NCI-H2227 (cell line): ENCODE measurements at regions not wholly inside any gene's neighbourhood (a gene's known extent, or its start where the extent isn't known, plus 50 kb on each side); places are given as distances from the start of the nearest gene placed in this dataset.
"Not testable (repeated sequence)": the region's sequence is repeated elsewhere in the genome, so short reads cannot be mapped to it uniquely, and the experiment has no call there.

Experiments
- DNase-seq: peaks from one replicate; lab custom pipeline; 2025; ENCODE audit not compliant: unreplicated experiment; lab: John Stamatoyannopoulos, UW

DNA sequence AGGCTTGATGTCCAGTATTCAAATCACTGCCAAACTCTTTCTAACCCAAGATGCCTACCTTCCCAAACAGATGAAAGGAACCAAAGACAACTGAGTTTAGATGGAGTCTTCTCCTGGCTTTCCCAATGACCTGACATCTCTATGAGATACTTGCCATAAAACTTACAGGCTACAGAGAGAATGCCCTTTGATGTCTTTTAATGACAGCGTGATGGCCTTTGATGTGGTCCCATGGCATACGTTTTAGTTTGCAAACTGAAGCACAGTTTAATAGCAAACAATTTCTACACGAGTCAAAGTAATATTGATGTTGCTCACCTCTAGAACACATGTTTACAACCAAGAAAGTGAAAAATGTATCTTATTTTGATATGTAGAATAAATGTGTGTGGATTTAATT, 73.2 kb downstream of the ZIC4 start:
- DNase-seq: no peak

DNA sequence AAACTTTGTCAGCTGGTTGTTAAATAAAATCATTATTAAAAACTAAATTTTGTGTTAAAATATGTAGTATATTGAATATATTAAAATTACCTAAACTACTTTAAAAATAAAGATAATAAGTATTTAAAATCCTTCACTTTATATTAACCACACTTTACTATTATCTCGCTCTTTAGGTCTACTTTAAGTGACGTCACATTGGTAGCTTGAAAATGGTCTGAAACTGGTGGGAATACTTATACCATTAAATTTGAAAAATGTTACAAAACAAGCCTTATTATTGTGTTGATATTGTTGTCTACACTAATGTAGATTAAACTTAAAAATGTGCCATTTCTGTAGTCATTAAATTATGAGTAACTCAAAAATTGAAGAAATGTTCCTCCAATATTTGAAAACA, 77.6 kb downstream of the ZIC4 start:
- no peak for DNase-seq

DNA sequence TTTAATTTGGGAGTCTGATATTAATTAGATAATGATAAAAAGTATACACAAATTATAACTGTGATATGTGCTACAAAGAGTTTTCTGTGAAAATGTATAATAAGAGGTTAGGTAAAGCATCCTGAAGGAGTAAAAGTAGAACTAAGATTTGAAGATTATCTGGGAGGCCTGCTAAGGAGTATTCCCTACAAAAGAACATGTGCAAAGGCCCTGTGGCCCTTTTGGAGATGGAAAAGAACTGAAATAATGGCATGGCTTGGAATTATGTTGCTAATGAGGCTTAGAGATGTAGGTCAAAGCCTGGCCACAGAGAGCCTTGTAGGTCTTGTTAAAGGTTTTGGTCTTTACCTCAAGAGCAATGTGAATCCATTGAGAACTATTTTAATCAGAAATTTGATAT, 82.0 kb downstream of the ZIC4 start:
- no peak for DNase-seq

DNA sequence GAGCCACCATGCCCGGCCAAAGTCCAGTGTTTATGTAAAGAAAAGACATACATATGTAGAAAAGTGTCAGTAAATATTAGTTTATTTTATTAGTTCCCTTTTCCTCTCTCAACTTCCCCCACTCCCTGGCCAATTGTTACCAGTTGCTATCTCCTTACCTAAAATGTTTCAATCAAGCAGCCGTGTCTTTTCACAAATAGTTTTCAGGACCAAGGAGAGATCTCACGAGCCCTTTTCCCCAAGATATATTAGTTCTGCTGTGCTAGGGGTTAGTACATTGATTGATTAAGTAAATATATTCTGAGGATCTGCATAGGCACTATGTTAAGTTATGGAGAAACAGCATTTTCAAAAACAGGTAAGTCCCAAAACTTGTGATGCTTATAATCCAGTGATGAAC, 87.4 kb downstream of the ZIC4 start:
- no peak for DNase-seq

DNA sequence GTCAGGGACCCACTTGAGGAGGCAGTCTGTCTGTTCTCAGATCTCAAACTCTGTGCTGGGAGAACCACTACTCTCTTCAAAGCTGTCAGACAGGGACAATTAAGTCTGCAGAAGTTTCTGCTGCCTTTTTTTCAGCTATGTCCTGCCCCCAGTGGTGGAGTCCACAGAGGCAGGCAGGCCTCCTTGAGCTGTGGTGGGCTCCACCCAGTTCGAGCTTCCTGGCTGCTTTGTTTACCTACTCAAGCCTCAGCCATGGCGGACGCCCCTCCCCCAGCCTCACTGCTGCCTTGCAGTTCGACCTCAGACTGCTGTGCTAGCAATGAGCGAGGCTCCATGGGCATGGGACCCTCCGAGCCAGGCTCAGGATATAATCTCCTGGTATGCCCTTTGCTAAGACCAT, 89.3 kb downstream of the ZIC4 start:
- DNase-seq: not testable (repeated sequence)

DNA sequence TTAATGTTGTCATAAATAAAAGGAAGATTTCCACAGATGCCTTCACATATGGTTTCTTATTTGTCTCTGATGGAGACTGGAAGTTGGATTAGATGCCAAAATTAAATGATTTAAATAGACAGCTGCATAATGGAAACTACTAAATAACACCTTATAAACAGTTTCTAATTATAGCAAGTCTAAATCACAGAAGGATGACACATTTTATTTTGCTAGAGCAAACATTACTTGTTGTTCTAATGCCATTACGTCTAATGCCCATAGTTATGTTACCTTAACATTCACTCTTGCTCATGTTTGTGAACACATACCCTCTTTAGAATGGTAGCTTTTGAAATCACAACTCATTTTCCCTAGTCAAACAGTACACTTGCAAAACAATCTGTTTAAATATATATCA, 92.8 kb downstream of the ZIC4 start:
- DNase-seq: no peak

DNA sequence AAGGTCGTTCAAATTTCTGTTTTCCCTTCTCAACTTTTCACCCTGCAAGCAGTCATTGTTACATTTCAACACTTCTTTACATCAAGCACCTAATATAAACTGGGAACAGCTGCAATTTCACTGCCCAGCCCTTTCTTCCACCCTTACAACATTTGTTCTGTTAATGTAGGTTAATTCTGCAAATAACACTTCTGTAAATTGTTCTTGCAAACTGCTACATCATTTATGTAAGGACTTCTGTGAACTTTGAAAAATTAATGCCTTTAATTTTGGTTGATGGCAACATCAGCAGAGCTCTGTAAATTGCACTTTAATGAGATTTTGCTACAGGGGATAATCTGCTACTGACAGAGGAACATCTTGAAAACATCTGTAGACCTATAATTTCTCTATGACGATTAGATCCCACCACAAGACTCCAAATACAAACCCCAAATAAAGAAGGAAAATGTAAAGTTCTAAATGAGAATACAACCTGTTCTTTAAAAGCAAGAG, 93.5 kb downstream of the ZIC4 start:
- DNase-seq: no peak

DNA sequence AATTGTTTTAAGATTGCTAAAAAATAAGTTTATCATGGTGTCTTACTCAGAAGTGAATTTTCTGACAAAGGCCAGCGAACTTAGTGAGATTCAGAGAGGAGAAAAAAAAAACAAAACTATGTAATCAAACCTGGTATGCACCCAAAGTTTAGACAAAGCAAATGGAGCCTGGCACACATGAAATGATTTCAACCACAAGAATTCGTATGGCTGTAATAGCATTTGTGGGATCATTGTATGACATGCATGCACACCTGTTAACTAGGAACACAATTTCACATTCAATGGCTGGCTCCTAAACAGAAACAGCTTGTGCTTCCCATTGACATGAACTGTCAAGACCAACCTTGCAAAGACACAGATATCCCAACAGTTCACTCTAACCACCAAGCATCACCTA, 94.6 kb downstream of the ZIC4 start:
- DNase-seq: no peak

DNA sequence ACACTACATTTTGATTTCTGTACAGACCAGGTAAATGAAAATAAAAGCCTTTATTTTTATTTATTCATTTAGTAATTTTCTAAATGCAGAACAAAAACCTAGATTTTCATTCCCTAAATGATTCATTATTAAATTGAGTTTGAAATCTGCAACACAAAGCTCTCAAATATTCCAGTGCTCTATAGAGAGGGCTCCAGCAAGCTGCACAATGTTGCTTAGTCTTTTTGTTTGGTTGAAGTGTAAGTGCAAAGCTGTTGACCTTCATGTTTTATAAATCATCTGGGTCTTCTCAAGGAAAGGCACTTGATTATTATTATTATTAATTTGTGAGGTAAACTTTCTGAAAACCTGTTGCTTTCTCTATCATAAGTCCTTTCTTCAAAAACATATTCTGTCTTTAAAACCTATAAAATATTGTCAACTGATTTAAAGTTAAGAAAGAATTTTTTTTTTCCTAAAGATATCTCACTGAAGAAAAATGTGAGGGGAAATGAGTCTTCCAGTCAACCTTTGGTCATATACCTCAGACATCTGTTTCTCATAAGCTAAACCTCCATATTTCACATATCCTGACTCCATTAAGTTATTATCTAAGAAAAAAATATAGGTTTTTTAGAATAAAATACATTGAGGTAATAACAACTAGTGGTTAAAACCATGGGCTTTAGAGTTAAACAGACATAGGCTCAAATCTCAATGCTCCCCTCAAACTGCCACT, 100.7 kb downstream of the ZIC4 start:
- no peak for DNase-seq

DNA sequence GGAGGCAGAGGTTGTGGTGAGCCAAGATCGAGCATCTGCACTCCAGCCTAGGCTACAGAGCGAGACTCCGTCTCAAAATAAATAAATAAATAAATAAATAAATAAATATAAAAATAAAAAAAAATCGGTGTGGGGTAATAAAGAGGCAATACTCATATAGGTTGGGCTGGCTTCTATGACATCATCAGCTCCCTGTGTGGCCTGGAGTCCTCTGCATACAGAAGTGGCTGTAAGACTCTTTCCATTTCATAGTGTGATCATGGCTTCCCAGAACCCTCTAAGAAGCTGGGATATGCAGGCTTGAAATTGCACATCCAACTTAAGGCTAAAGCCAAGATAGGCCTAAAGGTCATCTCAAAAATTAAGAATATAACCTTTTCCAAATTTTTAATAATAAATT, 101.6 kb downstream of the ZIC4 start:
- DNase-seq: no peak

DNA sequence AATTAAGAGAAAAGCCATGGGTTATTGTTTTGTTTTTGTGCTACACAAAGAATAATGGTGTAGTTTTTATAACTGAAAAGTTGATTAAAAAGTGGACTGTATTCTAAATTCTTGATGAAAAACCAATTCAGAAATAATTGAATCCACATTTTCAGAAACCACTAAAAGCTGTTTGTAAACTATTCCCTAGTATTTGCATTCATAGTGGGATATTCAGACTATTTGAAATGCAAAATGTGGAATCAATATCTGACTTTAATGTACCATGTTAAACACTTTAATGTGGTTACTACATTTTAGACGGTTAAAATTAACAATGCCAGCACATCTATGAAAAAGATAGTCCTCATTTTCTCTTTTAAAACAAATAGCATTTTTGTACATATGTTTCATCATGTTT, 104.6 kb downstream of the ZIC4 start:
- DNase-seq: no peak

DNA sequence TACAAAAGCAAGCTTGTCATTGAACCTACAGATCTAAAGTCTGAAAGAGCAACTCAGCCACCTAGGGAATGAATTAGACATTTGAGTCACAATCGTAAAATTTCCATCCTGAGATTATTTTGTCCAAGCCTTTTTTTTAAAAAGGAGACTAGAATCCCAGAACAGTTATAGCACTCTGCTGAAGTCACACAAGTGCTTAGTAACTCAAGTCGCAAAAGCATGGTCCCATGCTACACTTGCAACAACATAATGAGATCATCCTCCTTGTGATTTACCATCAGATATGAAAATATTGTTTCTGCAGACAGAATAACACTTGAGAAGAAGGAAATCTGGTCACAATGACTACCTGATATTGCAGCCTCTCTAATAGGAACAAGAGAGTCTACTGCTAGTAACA, 106.7 kb downstream of the ZIC4 start:
- no peak for DNase-seq

DNA sequence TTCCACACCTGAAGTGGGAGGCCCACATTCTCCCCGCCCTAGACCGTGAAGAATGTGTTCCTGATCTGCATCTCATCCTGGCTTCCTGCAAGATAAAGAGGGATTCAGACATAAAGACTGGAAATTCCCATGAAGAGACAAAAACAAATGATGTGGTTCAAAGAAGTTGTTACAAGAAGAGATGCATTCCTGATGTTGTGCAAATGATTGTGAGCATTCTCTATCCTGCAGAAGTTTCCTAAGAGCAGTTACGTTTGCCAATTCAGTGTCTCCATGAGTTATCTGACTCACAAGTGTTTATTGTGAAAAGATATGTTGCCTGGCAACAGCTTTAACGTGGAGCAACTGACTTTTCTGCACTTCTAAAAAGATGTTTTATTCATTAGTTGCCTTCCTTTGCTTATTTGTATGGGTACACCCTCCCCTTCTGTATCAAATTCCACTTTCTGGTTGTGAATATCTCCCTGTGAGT, 107.8 kb downstream of the ZIC4 start:
- no peak for DNase-seq

DNA sequence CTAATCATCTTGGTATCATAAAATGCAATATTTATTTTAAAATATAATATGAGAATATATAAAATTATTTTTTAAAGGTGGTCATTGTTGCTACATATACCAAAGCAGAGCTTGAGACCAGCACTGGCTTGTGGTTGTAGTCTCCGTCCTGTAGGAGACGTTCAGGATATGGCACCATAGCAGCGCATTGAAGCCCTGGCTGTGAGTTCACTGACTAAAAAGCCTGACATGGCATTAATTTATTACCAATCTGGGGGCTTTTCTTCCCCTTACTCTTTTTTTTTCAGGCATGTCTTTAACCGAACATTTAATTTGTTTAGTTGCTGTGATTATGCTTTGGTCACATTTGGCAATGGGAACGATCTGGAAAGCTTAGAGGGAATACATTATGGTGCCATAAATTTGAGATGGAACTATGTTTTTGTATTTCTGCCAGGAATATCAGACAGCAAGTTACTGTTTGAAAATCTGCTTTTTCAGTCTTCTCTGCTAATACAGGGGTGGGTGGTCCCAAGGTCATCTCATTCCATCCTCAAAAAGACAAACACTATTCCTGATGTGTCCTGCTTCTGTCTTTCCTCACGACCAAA, 108.5 kb downstream of the ZIC4 start:
- DNase-seq: no peak

DNA sequence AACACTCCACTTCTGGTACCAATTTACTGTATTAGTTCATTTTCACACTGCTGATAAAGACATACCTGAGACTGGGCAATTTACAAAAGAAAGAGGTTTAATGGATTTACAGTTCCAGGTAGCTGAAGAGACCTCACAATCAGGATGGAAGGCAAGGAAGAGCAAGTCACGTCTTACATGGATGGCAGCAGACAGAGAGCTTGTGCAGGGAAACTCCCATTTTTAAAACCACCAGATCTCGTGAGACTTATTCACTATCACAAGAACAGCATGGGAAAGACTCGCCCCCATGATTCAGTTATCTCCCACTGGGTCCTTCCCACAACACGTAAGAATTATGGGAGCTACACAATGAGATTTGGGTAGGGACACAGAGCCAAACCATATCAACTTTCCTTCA, 119.0 kb downstream of the ZIC4 start:
- DNase-seq: not testable (repeated sequence)

DNA sequence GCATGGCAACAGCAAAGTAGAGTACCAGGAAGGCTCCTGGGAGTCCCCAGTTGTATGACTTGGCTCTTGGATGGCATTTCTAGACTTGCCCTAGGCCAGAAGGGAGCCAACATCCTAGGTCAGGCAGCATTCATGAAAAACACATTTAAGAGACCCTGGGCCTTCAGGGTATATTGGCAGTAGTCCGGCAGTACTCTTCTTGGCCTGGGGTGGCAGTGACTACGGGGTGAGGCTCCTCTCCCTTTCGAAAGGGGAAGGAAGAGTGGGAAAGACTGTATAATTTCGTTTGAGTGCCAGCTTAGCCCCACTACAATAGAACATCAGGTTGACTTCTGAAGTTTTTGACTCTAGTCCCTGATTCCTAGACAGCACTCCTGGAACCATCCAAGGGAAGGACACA, 136.4 kb downstream of the ZIC4 start:
- DNase-seq: no peak

DNA sequence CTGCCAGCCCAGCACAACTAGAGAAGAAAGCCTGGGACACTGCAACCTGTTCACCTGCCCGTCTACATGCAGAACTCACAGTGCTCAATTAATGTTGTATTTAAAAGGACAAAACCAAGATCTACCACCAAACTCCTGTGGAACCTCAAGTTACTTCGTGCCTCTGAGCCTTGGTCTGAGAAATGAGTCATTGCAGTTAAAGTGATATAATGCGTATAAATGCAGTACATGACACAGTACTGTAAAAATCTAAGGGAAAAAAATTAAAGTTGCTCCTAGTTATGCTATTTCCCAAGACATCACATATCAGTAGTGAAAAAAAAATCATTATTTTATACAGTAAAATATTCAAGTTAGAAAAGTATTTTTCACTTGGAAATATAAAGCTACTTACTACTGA, 138.9 kb downstream of the ZIC4 start:
- DNase-seq: no peak

DNA sequence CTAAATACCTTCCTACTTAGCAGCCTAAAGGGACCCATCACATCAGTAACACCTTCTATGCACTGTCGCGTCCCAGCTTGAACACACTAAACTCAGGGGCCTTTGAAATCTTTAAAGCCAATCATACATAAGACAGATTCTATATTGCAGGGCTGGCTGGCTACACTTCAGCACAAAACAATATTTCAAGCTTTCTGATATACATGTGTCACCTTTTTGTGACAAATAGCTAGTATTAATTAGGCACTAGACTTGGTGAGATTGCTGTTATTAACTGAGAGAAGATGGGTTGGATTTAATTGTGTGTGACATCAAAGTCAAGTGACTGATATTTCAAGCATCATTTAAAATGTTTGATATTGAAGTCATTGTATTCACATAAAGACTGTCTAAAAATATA, 148.4 kb downstream of the ZIC4 start:
- no peak for DNase-seq

DNA sequence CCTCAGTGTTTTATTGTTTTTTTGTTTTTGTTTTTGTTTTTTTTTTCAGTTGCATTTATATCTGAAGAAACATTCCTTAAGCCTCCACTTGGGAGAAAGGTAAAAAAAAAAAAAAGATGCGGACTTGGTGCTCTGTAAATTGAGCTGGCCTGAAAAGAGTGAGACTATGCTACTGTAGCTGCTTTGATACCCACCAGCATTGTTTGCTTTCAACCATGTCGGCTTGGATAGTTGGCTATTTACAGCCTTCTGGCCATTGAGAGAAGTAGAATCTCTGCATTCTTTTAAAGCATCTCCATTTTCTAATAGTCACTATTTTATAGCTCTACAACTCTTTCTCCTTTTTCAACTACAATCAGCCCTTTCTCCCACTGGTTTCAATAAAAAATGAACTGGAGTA, 149.6 kb downstream of the ZIC4 start:
- no peak for DNase-seq

DNA sequence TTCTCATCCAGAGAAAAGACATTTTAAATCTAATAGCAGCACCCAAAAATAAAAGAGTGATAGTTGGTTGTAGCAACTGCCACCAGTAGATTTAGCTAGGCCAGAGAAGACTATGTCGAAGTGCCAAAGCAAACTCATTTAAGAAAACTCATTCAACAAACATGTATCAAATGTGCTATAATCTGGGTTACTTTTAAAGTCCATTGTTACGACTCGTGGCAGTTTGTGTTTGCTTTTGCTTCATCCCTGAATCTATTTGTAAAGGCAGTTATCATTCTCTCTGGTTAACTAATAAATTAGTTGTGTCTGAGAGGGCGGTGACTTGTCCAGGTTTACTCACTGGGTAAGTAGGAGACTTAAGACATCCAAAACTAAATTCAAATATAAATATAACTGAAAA, 159.4 kb downstream of the ZIC4 start:
- DNase-seq: no peak

DNA sequence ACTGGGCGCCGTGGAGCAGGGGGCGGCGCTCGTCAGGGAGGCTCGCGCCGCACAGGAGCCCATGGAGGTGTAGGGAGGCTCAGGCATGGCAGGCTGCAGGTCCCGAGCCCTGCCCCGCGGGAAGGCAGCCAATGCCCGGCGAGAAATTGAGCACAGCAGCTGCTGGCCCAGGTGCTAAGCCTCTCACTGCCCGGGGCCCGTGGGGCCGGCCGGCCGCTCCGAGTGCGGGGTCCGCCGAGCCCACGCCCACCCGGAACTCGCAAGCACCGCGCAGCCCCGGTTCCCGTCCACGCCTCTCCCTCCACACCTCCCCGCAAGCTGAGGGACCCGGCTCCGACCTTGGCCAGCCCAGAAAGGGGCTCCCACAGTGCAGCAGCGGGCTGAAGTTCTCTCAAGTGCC, 160.7 kb downstream of the ZIC4 start:
- DNase-seq: peak; percentile 32

DNA sequence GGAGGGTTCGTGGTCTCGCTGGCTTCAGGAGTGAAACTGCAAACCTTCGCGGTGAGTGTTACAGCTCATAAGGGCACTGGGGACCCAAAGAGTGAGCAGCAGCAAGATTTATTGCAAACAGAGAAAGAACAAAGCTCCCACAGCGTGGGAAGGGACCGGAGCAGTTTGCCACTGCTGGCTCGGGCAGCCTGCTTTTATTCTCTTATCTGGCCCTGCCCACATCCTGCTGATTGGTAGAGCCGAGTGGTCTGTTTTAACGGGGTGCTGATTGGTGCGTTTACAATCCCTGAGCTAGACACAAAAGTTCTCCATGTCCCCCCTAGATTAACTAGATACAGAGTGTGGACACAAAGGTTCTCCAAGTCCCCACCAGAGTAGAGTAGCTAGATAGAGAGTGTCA, 161.3 kb downstream of the ZIC4 start:
- DNase-seq: peak; percentile 67

DNA sequence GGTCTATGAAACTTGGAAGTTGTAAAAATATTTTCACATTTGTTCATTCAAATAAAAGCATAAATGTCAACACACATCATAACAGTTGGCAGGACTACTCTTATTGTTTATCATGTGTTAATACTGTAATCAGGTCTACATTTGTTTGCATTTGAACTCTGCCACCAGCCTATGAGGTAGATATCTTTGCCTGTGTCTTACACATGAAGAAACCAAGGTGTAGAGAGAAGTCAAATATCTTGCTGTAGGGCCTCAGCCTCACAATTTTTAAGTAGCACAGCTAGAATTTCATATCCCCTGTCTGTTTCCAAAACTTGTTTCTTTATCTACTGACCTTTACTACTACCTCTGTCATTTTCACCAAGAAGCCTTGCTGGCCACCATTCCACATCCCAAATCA, 161.9 kb downstream of the ZIC4 start:
- DNase-seq: no peak
